ENCODE measurements at regions not wholly inside any gene's neighbourhood (a gene's known extent, or its start where the extent isn't known, plus 50 kb on each side); places are given as distances from the start of the nearest gene placed in this dataset.
A peak's percentile ranks its signal among the peaks of the same experiment; 100 is the strongest.
"Not testable (repeated sequence)": the region's sequence is repeated elsewhere in the genome, so short reads cannot be mapped to it uniquely, and the experiment has no call there.

- no peak for TF ChIP-seq CTCF (conservative IDR thresholded peaks at IDR 0.05)
- no peak overlapping the region for H3K27ac ChIP-seq
These were observed 210.2 kb upstream of the NR5A2 start for GRCh38 chr1:199817266-199817665.

- no peak for TF ChIP-seq CTCF (conservative IDR thresholded peaks at IDR 0.05)
- peak overlapping the region; percentile 17; the same call in 1 of the 2 replicates for H3K27ac ChIP-seq
These were observed 206.3 kb upstream of the NR5A2 start for GRCh38 chr1:199821029-199821779.

GRCh38 chr1:199832451-199832850 is 195.1 kb upstream of the NR5A2 start:
- TF ChIP-seq CTCF (conservative IDR thresholded peaks at IDR 0.05) = no peak
- H3K27ac ChIP-seq = no peak overlapping the region

GRCh38 chr1:199834711-199835110 is 192.8 kb upstream of the NR5A2 start:
- TF ChIP-seq CTCF (conservative IDR thresholded peaks at IDR 0.05) = no peak
- H3K27ac ChIP-seq = no peak overlapping the region

- TF ChIP-seq CTCF (conservative IDR thresholded peaks at IDR 0.05) = no peak
- H3K27ac ChIP-seq = no peak overlapping the region
These were observed 191.1 kb upstream of the NR5A2 start for GRCh38 chr1:199836430-199836829.

- H3K27ac ChIP-seq = no peak overlapping the region
- TF ChIP-seq CTCF (conservative IDR thresholded peaks at IDR 0.05) = no peak
These were observed 190.2 kb upstream of the NR5A2 start for GRCh38 chr1:199837321-199837720.

- H3K27ac ChIP-seq = not testable (repeated sequence)
These were observed 187.9 kb upstream of the NR5A2 start for GRCh38 chr1:199839608-199840007.

- H3K27ac ChIP-seq = not testable (repeated sequence)
These were observed 184.4 kb upstream of the NR5A2 start for GRCh38 chr1:199843096-199843495.

- no peak overlapping the region for H3K27ac ChIP-seq
- TF ChIP-seq CTCF (conservative IDR thresholded peaks at IDR 0.05) = no peak
These were observed 183.6 kb upstream of the NR5A2 start for GRCh38 chr1:199843861-199844260.

Measured in VCaP (cell line).